ENCODE measurements at regions not wholly inside any gene's neighbourhood (a gene's known extent, or its start where the extent isn't known, plus 50 kb on each side); places are given as distances from the start of the nearest gene placed in this dataset.

DNA sequence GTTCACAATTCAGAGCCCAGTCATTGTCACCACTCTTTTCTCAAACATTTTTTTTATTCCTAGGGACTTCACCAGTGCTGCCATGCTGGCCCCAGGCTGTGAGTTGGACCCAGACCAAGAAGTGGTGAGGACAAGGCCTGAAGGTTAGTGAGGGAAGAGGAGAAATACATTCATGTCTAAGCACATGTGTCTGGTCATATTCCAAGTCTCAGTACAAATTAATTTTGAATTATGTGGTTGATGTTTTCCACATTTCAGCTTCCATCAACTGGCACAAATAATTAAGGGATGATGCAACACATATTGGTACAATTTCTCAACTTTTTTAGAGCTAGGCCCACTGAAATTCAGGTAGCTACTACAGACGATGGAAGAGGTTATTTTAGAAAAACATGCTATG is 106.6 kb upstream of the UPP2 start:
- TF ChIP-seq, protein P1, sequence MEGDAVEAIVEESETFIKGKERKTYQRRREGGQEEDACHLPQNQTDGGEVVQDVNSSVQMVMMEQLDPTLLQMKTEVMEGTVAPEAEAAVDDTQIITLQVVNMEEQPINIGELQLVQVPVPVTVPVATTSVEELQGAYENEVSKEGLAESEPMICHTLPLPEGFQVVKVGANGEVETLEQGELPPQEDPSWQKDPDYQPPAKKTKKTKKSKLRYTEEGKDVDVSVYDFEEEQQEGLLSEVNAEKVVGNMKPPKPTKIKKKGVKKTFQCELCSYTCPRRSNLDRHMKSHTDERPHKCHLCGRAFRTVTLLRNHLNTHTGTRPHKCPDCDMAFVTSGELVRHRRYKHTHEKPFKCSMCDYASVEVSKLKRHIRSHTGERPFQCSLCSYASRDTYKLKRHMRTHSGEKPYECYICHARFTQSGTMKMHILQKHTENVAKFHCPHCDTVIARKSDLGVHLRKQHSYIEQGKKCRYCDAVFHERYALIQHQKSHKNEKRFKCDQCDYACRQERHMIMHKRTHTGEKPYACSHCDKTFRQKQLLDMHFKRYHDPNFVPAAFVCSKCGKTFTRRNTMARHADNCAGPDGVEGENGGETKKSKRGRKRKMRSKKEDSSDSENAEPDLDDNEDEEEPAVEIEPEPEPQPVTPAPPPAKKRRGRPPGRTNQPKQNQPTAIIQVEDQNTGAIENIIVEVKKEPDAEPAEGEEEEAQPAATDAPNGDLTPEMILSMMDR (IDR thresholded peaks at IDR 0.05; ENCODE audit: insufficient read depth, low read length): no peak
- no peak overlapping the region for H3K4me3 ChIP-seq (ENCODE audit: low read depth, low read length)
- DNase-seq (ENCODE audit: low read depth): no peak

DNA sequence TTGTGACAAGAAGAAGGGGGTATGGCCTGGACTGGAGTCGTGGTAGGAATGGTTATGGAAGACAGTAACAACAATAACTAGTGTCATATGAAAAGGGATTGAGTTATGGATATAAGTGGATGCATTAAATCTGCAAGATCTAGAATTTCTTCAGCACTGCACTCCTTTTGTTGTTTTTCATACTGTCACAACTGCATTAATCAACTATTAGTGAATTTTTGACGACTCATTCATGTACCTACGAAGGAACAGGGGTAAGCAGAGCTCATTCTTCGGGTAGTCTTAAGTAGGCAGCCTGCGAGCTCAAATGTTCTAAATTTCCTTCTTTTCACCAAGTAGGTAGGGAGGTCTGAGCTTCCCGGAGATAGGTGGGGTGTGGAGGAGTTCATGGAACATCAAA is 109.7 kb upstream of the UPP2 start:
- TF ChIP-seq, protein P1 (IDR thresholded peaks at IDR 0.05; ENCODE audit: insufficient read depth, low read length): no peak
- DNase-seq (ENCODE audit: low read depth): no peak
- H3K4me3 ChIP-seq (ENCODE audit: low read depth, low read length): no peak overlapping the region

DNA sequence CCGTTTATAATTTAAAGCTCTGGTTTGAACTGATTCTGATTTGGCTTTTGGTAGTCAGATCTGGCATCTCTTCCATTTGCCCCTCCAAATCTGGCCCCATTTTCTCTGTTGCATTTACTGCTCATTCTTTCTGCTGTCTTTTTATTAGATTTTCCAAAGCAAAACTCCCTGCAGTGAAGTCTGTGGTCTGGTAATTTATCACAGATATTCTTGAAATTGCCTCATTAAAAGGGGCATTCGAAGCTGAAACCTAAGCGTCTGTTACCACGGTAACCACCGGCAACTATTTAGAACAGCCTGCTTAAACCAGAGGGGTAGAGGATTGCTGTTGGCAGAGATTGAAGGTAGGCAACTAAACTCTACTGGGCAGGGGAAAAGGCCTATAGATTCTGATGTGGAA is 111.5 kb upstream of the UPP2 start:
- no peak overlapping the region for H3K4me3 ChIP-seq (ENCODE audit: low read depth, low read length)
- no peak for DNase-seq (ENCODE audit: low read depth)
- TF ChIP-seq, protein P1 (IDR thresholded peaks at IDR 0.05; ENCODE audit: insufficient read depth, low read length): no peak

DNA sequence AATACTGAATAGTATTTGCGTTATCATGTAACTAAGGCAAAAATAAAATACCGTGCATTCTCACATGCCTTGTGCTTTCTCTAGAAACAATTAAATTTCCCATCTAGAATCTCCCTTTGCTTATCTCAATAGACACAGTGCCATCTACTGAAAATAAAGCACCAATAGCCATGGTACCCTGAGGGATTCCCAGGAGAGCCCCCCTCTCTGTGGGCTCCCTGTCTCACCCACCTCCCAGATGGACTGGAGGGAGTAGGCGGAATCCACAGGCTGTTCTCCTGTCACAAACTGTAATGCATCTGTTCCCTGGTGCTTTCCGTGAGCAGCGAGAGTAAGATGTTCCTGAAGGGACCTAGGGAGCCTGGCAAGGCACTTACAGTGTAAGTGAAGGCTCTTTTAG is 112.4 kb upstream of the UPP2 start:
- no peak overlapping the region for H3K4me3 ChIP-seq (ENCODE audit: low read depth, low read length)
- no peak for DNase-seq (ENCODE audit: low read depth)
- TF ChIP-seq, protein P1 (IDR thresholded peaks at IDR 0.05; ENCODE audit: insufficient read depth, low read length): no peak

DNA sequence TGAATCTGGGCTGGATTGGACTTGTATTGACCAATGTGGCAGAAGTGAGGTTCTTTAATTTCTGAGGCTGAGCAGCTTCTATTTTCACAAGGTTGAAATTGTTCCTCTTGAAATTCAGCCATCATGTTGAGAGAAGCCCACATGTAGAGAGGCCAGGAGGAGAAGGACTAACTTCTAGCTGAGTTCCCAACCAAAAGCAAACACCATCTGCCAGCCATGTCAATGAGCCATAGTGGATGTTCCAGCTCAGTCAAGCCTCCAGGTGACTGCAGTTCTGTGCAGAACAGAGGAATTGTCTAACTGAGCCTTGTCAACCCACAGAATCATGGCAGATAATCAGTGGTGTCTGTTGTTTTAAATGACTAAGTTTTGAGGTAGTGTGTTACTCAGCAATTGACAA is 110.6 kb upstream of the ACVR1 start:
- H3K4me3 ChIP-seq (ENCODE audit: low read depth, low read length): no peak overlapping the region
- TF ChIP-seq, protein P1 (IDR thresholded peaks at IDR 0.05; ENCODE audit: insufficient read depth, low read length): no peak
- no peak for DNase-seq (ENCODE audit: low read depth)

DNA sequence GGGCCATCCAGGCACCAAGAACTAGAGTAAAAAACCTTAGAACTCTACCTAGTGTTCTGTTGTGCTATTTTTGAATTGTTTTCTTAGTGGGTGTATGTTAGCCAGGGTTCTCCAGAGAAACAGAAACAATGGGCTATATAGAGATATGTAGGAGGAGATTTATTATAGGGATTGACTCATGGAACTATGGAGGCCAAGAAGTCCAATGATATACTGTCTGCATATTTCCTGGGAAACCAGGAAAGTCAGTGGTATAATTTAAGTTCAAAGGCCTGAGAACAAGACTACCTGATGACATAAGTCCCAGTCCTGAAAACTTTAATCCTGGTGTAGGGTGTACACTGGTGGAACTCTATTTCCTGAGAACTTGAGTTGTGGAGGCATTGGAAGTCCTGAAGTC is 108.7 kb upstream of the ACVR1 start:
- TF ChIP-seq, protein P1 (IDR thresholded peaks at IDR 0.05; ENCODE audit: insufficient read depth, low read length): no peak
- H3K4me3 ChIP-seq (ENCODE audit: low read depth, low read length): no peak overlapping the region
- DNase-seq (ENCODE audit: low read depth): no peak

DNA sequence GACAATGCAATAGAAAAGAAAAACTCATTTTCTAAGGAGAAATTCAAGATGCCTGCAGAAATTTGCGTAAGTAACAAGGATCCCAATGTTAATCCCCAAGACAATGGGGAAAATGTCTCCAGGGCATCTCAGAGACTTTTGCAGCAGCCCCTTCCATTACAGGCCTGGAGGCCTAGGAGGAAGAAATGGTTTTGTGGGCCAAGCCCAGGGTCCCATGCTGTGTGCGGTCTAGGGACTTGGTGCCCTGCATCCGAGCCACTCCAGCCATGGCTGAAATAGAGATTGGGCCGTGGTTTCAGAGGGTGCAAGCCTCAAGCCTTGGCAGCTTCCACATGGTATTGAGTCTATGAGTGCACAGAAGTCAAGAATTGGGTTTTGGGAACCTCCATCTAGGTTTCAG is 103.9 kb upstream of the ACVR1 start:
- DNase-seq (ENCODE audit: low read depth): no peak
- no peak overlapping the region for H3K4me3 ChIP-seq (ENCODE audit: low read depth, low read length)
- TF ChIP-seq, protein P1 (IDR thresholded peaks at IDR 0.05; ENCODE audit: insufficient read depth, low read length): no peak

Data from fibroblast of the aortic adventitia (primary cell).